Stimulated activated CD4-positive, alpha-beta T cell treated with anti-CD3 and anti-CD28 coated beads, Interleukin-4, amount 100 ng/mL, for 1 hour (primary cell): ENCODE measurements at regions not wholly inside any gene's neighbourhood (a gene's known extent, or its start where the extent isn't known, plus 50 kb on each side); places are given as distances from the start of the nearest gene placed in this dataset.
"Not testable (repeated sequence)": the region's sequence is repeated elsewhere in the genome, so short reads cannot be mapped to it uniquely, and the experiment has no call there.

Experiments used
- DNase-seq: peaks from one replicate; pipeline ENCODE4 v3.0.0-alpha.2; 2020

GRCh38 chr20:56730003-56730402 lies 100.9 kb downstream of the TFAP2C start:
- DNase-seq = no peak

DNA sequence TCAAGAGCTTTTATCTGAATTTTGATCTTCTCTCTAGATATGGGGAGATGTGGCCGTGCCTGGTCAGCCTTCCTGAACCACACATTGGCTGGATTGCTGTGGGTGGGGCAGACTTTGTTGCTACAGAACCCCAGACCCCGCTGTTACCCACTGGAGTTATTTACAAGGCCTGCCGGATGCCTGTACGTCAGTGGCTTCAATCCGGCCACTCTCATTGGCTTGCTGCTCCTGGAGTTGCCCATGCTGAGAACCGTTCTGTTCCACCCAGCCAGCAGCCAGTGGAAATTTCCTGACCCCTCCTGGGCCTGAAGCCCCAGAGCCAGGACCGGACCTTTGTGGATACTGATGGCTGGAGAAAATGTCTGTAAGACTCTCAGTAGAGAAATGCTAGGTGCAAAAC lies 101.9 kb downstream of the TFAP2C start:
- DNase-seq = no peak

DNA sequence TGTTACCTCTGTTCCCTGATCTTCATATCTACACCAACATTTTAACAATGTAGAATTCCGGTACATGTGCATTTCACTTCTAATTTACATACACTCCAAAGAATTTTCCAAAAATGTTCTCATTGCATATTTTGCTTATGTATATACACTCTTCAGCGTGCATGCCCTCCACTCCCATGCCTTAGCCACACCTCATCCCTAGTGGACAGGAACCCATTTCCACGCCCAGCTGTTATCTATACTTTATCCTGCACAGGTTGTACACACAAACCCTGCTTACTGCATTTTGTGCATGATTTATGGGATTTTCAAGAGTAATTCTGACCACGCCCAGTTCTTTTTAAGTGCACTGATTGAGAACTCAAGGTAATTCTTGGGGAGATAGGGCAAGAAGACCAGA lies 102.4 kb downstream of the TFAP2C start:
- DNase-seq = no peak

DNA sequence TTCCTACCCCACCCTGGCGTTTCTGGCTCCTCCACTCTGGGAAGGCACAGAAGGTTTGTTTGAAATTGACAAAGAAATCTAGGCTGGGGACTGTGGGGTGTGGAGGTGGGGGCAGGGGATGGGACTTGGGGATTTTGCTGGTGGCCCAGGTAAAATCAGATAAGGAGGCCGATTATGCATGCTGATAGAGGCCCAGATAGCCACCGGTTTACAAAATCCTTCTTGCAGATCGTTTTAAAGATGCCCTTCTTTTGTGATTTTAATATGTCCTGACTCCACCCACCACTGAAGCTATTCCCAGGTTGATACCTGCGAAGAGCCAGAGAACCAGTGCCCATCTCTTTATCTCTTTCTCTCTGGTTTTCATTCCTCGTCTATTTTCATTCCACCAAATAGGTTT lies 104.9 kb downstream of the TFAP2C start:
- no peak for DNase-seq

- no peak for DNase-seq
Observed at GRCh38 chr20:56735084-56735642, 106.1 kb downstream of the TFAP2C start.

- DNase-seq = no peak
Observed at GRCh38 chr20:56736285-56736857, 107.3 kb downstream of the TFAP2C start.

GRCh38 chr20:56744325-56744821 lies 115.3 kb downstream of the TFAP2C start:
- not testable (repeated sequence) for DNase-seq

DNA sequence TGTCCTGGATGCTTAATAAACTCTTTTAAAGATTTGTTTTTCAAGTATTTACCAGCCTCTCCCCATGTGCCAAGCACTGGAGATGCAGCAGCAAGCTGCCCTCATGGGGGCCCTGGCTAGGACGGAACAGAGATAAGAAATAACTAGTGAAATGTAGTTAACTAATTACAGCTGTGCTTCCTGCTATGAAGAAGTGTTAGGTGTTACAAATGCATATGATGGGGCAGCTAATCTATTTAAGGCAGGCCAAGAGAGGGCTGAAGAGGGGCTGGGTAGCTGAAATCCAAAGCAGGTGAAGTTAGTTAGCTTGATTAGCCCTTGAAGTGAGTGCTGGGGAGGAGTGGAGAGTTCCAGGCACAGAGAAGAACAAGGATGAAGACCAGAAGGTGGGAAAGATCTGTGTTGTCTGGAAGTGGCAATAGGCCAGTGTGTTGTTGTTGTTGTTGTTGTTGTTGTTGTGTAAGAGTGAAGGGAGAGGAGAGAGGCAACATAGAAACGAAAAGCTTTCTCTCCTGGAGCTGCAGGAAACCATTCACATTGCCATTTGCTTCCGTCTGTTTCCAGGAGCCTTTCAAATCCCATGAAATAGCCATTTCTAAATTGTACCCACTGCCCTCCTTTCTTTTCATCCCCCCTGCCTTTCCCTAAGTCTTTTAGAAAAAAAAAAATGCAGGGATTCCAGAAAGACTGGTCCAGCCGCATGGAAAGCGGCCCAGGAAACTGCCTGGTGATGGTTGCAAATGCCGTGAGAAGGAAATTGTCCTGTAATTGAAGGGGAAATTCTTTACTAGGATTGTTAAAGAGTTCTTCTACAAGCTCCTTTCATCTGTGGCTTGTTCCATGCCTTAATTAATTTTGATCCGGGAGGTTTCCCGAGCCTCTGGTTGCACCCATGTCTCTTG lies 119.6 kb downstream of the TFAP2C start:
- no peak for DNase-seq

DNA sequence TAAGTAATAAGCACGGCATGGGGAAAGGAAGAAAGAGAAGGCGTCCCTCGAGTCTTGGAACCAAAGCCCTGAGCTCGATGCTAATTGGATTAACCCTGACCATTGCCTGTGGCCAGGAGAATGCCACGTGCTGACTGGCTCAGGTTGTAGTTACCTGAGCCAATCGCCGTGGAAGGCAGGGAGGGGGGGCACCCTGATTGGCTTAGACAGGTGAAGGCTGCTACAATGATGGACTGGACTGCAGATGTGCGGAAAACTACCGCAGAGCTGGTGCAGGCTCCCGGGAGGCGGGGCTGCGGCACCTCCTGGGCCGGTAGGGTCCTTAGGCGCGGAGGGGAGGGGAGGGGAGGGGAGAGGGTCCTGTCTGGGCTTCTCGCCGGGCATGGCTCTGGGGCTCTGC lies 121.3 kb downstream of the TFAP2C start:
- no peak for DNase-seq

GRCh38 chr20:56752274-56752673 lies 123.2 kb downstream of the TFAP2C start:
- DNase-seq = no peak

DNA sequence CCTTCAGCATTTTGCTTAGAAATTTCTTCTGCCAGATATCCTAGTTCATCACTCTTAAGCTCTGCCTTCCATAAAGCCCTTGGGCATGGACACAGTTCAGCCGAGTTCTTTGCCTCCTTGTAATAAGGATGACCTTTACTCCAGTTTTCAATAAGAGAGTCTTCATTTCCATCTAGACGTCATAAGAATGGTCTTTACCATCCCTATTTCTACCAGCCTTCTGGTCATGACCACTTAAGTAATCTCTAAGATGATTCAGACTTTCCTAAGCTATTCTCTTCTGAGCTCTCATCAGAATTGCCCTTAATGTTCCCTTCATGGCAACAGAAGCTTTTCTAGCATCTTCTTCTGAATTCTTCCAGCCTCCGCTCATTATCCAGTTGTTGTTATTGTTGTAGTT lies 126.1 kb downstream of the TFAP2C start:
- no peak for DNase-seq

- DNase-seq = not testable (repeated sequence)
Observed at GRCh38 chr20:56756658-56757057, 127.6 kb downstream of the TFAP2C start.

DNA sequence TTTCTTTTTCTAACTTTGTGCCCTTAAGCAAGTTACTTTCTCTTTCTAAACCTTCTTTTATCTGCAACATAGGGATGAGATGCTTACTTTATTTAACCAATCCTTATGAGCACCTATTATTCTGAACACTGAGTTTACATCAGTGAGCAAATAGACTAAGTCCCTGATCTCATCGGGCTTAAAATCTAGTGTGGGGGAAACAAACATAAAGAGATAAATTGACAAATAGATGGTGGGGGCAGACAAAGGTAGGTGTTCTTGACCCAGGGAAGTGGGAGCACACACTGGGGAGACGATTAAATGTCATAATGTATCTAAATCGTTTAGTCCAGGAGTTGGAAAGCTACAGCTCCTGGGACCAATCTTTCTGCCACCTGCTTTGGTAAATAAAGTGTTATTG lies 129.6 kb downstream of the TFAP2C start:
- DNase-seq = no peak

DNA sequence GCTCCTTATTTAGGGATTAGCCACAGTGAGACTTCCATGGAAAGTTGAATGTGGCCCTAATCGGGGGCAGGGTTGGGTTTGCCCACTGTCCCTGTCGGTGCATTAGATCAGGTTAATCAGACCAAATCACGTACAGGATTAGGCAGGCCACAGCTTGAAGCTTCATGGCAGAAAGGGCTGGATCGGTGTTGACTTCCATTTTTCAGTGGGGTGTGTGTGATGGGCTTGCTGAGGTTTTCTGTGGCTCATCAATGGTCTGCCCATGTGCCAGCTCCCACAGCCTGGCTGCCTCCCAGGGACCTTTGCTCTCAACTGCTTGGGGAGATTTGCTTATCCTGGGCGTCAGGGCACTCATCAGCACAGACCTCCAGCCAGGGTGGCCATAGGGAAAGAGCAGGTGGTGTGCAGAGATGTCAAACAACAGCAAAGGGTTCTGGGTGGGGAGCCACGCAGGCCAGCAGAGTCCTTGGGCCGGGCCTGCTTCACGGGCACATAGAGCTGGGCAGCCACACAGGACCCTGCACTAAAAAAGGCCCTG lies 130.7 kb downstream of the TFAP2C start:
- DNase-seq = no peak

GRCh38 chr20:56760610-56761009 lies 131.5 kb downstream of the TFAP2C start:
- DNase-seq = no peak

- DNase-seq = no peak
Observed at GRCh38 chr20:56761393-56761792, 132.3 kb downstream of the TFAP2C start.

- no peak for DNase-seq
Observed at GRCh38 chr20:56762401-56762800, 133.3 kb downstream of the TFAP2C start.

DNA sequence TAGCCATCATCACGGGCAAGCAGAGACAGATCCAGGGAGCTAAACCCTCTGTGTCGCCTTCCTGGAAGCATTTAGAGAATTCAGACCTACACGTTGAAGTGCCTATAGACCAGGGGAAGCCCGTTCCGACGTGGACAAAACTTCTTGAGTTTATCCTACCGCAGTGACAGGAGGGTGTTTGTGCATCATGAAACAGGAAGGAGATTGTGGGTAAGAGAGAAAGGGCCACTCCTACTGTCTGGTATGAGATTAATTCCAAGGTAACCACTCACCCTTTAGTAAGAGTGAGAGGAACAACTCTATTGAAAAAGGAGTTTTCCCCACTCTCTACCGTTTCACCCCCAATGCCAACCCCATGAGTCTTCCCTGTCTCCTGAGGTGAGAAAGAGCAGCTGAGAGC lies 133.7 kb downstream of the TFAP2C start:
- DNase-seq = no peak

- DNase-seq = no peak
Observed at GRCh38 chr20:56764671-56765070, 135.6 kb downstream of the TFAP2C start.

DNA sequence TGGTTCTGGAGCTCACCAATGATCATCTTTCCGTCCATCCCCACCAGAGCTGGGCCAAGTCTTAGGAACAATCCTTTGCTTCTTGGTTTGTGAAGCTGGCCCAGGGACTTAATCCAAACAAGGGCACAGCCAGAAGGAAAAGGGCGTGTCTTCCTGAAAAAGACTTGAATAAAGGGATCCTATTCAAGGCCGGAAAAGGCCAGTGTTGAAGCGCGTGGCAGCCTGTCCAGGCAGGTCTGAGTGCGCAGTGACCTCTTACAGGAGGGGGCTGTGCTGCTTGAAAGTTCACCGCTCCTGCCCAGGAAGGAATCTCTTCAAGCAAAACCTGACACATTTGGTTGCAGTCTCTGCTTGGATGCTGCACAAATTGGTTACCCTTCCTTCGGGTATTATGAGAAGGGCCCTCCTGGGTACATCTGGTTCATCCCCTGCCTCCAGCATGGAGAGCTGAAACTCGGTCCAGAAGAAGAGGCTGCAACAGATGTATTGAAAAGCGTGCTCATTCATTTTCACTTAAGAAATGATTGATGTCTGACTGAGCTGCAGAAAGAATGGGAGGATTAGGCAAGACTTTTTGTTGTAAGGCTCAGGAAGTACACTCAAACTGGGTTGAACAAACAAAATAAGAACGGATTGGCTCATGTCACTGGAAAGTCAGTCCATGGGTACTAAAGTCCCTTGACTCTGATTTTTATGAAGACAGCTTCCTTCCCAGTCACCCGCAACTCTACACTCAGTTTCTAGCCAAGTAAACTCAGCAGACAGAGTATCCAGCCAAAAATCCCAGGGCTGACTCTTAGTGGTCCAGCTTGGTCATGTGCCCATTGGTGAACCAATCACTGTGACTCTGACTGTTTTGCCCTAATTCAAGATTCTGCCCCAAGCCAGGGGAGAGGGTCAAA lies 136.3 kb downstream of the TFAP2C start:
- no peak for DNase-seq

DNA sequence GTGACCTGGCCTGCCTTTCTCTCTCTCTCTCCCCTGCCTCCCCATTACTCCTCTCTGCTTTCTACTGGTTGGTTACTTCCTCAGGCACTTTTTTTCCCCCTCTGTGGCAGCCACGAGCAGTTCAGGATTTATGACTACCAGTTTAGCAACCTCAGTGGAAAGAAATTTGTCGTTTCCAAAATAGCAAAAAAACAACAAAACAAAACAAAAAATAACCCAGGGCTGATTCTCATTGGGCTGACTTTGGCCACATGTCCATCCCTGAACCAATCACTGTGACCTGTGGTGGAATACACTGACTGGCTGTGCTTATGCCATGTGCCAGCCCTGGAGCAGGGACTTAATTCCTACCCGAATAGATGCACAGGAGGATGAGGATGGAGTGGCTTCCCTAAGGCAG lies 137.4 kb downstream of the TFAP2C start:
- no peak for DNase-seq

DNA sequence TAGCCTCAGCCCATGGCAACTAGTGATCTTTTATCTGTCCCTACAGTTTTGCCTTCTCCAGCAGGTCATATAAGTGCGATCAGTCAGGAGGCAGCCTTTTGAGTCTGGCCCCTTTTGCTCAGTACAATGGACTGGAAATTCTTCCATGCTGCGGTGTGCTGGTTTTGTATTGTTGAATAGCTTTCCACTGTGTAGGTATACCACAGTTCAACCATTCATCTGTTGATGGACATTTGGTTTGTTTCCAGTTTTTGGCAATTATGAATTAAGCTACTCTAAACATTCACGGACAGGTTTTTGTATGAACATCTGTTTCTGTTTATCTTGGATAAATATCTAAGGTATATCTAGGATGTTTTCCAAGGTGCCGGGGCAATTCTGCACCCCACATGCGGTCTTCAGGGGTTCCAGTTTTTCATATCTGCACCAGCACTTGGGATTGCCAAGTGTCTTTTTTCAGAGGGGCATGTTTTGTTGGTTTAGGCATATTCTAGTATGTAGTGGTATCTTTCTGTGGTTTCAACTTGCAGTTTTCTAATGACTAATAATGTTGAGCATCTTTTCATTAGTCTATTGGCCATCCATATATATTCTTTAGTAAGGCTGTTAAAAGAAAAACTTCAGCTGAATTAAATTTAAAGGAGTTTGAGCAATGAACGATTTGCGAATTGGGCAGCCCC lies 141.0 kb downstream of the TFAP2C start:
- no peak for DNase-seq
